ENCODE measurements at regions not wholly inside any gene's neighbourhood (a gene's known extent, or its start where the extent isn't known, plus 50 kb on each side); places are given as distances from the start of the nearest gene placed in this dataset.

GRCh38 chr9:136611606-136612005, 51.1 kb upstream of the EGFL7 start:
- TF ChIP-seq POLR2A (IDR thresholded peaks at IDR 0.05): no peak
- TF ChIP-seq CTCF (IDR thresholded peaks at IDR 0.05): no peak
- no peaks in the 10 kb centered on the region for H3K36me3 ChIP-seq (replicated peaks in 1 of 2)
- 83 to 94% (median 93%) methylated on average over 15 to 24 of the region's 24 CpGs for WGBS, 4 donors
- no peak for DNase-seq
- no peak overlapping the region for H3K4me3 ChIP-seq
- H3K27me3 ChIP-seq: no peaks in the 10 kb centered on the region
- no peaks in the 10 kb centered on the region for H3K9me3 ChIP-seq (replicated peaks in 1 of 3)
- H3K27ac ChIP-seq: no peak overlapping the region
- no peaks in the 10 kb centered on the region for H3K4me1 ChIP-seq (replicated peaks in 1 of 2)
- intact Hi-C loops (cut with DNase I): no loop called here

GRCh38 chr9:136611119-136611518, 51.6 kb upstream of the EGFL7 start:
- no peak for TF ChIP-seq POLR2A (IDR thresholded peaks at IDR 0.05)
- TF ChIP-seq CTCF (IDR thresholded peaks at IDR 0.05): no peak
- Histone ChIP-seq H3K4me1 (replicated peaks in 1 of 2) (no peaks in the 10 kb centered on the region), H3K9me3 (replicated peaks in 1 of 3) (no peaks in the 10 kb centered on the region), H3K36me3 (replicated peaks in 1 of 2) (no peaks in the 10 kb centered on the region), H3K4me3 (no peak overlapping the region), H3K27me3 (no peaks in the 10 kb centered on the region), H3K27ac (no peak overlapping the region)
- intact Hi-C loops (cut with DNase I): no loop called here
- 67 to 94% (median 86%) methylated on average over 7 to 11 of the region's 11 CpGs for WGBS, 4 donors
- no peak for DNase-seq

GRCh38 chr9:136610426-136610825, 52.3 kb upstream of the EGFL7 start:
- Histone ChIP-seq H3K27ac (no peak overlapping the region), H3K27me3 (no peaks in the 10 kb centered on the region), H3K9me3 (replicated peaks in 1 of 3) (no peaks in the 10 kb centered on the region), H3K4me1 (replicated peaks in 1 of 2) (no peaks in the 10 kb centered on the region), H3K36me3 (replicated peaks in 1 of 2) (no peaks in the 10 kb centered on the region), H3K4me3 (no peak overlapping the region)
- intact Hi-C loops (cut with DNase I): no loop called here
- DNase-seq: no peak
- WGBS, 4 donors: 66 to 80% (median 78%) methylated on average over 5 to 14 of the region's 14 CpGs
- TF ChIP-seq POLR2A (IDR thresholded peaks at IDR 0.05): no peak
- no peak for TF ChIP-seq CTCF (IDR thresholded peaks at IDR 0.05)

GRCh38 chr9:136609838-136610311, 52.8 kb upstream of the EGFL7 start:
- DNase-seq: no peak
- TF ChIP-seq POLR2A (IDR thresholded peaks at IDR 0.05) (no peak), CTCF (IDR thresholded peaks at IDR 0.05) (no peak)
- WGBS, 4 donors: 60 to 100% (median 85%) methylated on average over 1 to 17 of the region's 17 CpGs

More at GRCh38 chr9:136609838-136610311, 52.8 kb upstream of the EGFL7 start:
- no peaks in the 10 kb centered on the region for H3K9me3 ChIP-seq (replicated peaks in 1 of 3)
- H3K4me1 ChIP-seq (replicated peaks in 1 of 2): no peaks in the 10 kb centered on the region
- H3K27ac ChIP-seq: no peak overlapping the region
- H3K4me3 ChIP-seq: no peak overlapping the region
- no peaks in the 10 kb centered on the region for H3K36me3 ChIP-seq (replicated peaks in 1 of 2)
- no peaks in the 10 kb centered on the region for H3K27me3 ChIP-seq
- intact Hi-C loops (cut with DNase I): no loop called here

All from adrenal gland (tissue), 9 donors.